HG02642 (cell line): ENCODE measurements at regions not wholly inside any gene's neighbourhood (a gene's known extent, or its start where the extent isn't known, plus 50 kb on each side); places are given as distances from the start of the nearest gene placed in this dataset.
"Not testable (repeated sequence)": the region's sequence is repeated elsewhere in the genome, so short reads cannot be mapped to it uniquely, and the experiment has no call there.

Experiments used
- ATAC-seq: cut with Tn5 transposase; IDR thresholded peaks from one replicate; pipeline ENCODE4 v1.9.1; 2021; ENCODE audit warnings: mild to moderate bottlenecking; ENCODE audit not compliant: unreplicated experiment, poor library complexity

- no peak for ATAC-seq
Measured at GRCh38 chr6:153465050-153465449, 334.0 kb upstream of the RGS17 start.

GRCh38 chr6:153449279-153449678 is 318.2 kb upstream of the RGS17 start:
- ATAC-seq = no peak

- not testable (repeated sequence) for ATAC-seq
Measured at GRCh38 chr6:153442749-153443148, 311.7 kb upstream of the RGS17 start.

GRCh38 chr6:153442096-153442495 is 311.0 kb upstream of the RGS17 start:
- no peak for ATAC-seq

DNA sequence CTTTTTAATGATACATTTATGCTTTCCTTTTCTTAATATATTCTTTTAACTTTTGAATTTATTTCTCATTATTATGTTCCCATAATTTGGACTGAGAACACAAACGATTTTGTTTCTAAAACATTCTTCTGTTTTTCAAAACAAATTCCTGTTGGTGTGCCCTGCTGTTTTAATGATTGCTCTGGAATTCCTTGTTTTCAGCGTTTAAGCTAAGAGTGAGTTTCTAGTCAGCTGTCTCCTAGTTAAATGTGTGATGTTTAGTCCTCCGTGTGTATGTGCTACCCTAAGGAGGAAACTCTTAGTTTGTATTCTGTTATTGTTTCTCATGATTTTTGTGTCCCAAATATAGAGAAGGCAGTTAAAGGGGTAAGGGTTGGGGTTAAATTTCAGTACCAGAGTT is 306.1 kb upstream of the RGS17 start:
- no peak for ATAC-seq

DNA sequence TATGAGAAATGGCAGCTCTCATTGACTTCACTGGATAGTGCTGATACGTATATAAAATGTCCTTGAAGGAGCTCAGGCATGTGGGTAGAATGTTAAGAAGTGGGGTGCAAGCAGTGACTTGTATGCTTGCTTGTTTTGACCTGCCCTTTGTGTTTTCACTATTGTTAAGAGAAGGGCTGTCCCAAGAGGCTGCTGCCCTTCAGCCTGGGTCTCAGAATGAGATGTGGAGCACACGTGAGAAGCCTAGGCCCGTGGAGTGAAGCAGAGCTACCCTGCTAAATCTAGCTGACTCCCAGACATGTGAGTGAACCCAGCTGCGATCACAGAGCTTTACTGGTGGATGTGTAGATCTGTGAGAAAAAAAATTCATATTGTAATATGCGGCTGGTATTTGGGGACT is 305.3 kb upstream of the RGS17 start:
- ATAC-seq = no peak

DNA sequence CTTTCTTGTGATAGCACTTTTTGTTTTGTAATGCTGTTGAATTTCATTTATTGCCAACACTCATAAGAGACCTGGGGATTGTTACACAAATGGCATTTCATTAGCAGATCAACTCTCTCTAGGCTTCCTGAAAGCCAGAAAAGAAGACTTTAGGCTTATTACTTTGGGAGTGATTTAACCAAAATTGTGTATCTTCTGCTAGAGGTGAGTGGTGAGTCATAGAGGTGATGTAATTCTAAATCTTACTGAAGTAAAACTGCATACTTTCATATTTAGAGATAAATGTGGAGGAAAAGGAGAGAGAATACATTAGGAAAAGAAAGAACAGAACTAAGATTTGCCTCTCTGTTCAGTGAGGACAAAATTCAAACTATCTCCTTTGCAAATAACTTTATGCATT is 304.7 kb upstream of the RGS17 start:
- ATAC-seq = no peak

DNA sequence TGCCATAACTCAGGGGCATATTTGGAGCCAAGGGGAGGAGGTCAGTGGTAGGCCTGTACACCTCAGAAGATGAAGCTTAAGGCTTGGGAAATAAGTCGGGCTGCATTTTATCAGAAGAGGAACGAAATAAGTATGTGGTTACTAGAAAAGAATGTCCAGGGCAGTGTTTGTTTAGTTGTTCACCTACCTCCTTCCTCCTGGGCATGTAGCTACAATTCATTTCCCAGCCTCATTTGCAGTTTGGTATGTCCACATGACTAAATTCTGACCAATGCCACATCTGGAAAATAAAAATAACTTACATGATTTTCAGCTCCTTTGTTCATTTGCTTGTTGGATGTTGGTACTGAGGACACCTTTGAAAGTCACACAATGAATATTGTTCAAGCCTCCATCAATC is 294.5 kb upstream of the RGS17 start:
- ATAC-seq = no peak

GRCh38 chr6:153424719-153425400 is 293.8 kb upstream of the RGS17 start:
- no peak for ATAC-seq

DNA sequence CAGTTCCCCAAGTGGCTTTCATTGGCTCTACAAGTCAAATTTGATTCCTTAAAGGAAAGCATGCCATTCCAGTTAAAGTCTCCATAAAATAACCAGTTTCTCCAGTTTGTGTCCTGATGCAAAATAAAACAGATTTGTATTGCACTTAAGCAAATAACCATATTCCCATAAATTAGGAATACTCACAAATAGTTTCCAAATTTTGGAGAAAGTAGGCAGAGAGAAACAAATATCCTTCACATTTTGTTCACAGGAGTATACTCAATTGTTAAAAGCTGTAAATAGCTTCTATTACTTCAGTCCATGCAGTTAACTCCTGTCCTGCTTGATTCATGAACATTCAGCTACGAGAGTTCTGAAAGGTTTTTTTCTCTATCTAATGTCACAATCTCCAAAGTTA is 281.4 kb upstream of the RGS17 start:
- ATAC-seq = no peak

DNA sequence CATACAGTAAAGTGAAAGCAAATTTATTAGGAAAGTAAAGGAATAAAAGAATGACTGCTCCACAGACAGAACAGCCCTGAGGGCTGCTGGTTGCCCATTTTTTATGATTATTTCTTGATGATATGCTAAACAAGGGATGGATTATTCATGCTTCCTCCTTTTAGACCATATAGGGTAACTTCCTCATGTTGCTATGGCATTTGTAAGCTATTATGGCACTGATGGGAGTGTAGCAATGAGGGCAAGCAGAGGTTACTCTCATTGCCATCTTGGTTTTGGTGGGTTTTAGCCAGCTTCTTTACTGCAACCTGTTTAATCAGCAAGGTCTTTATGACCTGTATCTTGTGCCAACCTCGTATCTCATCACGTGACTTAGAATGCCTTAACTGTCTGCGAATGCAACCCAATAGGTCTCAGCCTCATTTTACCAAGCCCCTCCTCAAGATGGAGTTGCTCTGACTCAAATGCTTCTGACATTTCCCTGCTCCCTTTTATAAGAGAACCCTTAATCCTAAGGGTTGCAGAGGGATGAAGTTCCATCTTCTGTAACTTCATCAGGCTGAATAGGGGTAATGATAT is 280.1 kb upstream of the RGS17 start:
- ATAC-seq = no peak

DNA sequence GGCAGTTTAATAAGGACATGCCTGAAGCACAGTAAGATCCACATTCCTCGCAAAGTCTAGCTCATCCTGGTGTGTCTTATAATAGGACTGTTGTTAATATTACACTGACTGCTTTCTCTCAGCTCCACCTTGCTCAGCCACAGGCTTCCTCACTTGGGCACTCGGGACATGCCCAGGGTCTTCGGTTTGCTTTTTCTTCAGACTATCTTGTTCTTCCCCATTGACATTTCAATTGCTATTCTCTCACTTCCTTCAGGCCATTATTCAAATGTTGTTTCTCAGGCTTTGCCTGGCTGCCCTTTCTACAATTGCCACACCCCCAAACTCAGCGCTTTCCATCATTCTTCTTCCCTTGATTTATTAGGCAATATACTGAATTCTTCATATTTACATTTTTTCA is 274.8 kb upstream of the RGS17 start:
- ATAC-seq = no peak

DNA sequence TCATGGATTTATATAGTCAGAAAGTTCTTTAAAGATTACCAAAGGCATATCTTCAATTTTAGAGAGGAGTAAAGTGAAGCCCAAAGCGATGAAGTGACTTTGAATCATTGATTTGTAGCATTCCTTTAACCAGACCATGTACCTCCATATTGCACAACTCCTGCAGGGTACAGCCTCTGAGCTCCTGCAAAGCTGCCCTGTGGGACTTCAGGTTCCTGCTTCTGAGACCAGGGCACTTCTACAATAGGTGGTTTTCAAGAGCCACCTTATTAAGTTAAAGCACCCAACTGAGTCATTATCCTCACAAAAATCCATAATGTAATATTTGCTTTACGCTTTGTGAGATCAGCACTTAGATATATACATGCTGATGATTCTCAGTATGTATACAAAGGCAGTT is 270.7 kb upstream of the RGS17 start:
- ATAC-seq = no peak

GRCh38 chr6:153392156-153392555 is 261.1 kb upstream of the RGS17 start:
- no peak for ATAC-seq

DNA sequence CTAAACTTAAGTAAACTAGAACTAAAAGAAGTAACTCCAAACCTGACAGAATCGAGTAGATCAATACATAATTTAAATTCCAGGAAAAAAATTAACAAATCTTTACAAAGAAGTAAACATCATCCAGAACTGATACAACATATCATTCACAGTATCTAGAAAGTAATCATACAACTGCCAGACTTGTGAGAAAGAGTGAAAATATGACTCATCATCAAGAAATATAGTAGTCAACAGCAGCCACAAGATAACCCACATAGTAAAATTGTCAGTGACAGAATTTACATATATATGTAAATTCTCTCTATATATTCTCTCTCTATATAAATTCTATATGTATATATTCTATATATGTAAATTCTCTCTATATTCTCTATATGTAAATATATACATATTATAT is 242.8 kb upstream of the RGS17 start:
- no peak for ATAC-seq

- ATAC-seq = no peak
Measured at GRCh38 chr6:153368131-153368530, 237.0 kb upstream of the RGS17 start.

- ATAC-seq = no peak
Measured at GRCh38 chr6:153367021-153367420, 235.9 kb upstream of the RGS17 start.

GRCh38 chr6:153357391-153357790 is 226.3 kb upstream of the RGS17 start:
- no peak for ATAC-seq

DNA sequence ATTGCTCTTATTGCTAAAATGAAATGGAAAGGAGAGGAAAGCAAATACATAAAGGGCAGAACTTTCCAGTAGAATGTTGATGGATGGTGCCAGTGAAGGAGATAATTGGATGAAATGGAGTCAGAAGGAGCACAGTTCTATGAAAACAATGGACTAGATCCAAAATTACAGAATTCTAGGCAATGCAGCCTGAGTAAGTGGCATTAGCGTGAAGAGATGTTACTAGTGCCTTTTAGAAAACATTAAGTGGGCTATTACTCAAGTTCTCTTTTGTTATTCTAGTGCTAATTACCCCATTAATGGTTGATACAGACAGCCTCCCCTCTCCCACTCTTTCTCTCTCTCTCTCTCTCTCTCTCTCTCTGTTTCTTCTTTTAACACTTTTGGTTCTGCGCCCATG is 209.5 kb upstream of the RGS17 start:
- ATAC-seq = no peak

DNA sequence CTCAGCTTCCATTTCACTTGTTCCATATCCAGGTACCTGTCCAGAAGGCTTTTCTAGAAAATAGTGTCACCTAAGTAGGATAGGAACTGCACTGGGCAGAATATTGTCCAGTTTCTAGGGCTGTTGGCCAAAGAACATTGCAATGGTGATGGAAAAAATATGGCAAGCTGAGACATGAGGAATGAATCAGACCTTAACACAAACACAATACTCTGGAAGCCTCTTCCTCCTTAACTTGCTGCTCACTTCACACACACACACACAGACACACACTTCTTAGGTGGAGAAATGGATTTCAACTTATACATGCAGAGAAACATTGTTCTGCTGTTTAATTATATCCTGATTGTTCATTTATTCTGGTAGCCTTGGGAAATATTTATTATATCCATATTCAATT is 203.0 kb upstream of the RGS17 start:
- ATAC-seq = no peak

DNA sequence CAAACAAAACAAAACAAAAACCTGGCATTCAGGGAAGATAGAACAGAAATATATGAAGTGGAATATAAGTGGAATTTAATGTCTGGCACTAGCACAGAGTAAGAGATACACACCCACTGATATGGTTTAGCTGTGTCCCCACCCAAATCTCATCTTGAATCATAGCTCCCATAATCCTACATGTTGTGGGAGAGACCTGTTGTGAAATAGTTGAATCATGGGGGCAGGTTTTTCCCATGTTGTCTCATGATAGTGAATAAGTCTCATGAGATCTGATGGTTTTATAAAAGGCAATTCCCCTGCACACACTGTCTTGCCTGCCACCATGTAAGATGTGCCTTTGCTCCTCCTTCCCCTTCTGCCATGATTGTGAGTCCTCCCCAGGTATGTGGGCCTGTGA is 200.1 kb upstream of the RGS17 start:
- not testable (repeated sequence) for ATAC-seq

GRCh38 chr6:153328194-153328593 is 197.1 kb upstream of the RGS17 start:
- ATAC-seq = no peak
